GM18498 (cell line): ENCODE measurements at regions not wholly inside any gene's neighbourhood (a gene's known extent, or its start where the extent isn't known, plus 50 kb on each side); places are given as distances from the start of the nearest gene placed in this dataset.
"Not testable (repeated sequence)": the region's sequence is repeated elsewhere in the genome, so short reads cannot be mapped to it uniquely, and the experiment has no call there.

Experiments used
- ATAC-seq: cut with Tn5 transposase; IDR thresholded peaks from one replicate; pipeline ENCODE4 v1.9.1; 2021; ENCODE audit warnings: mild to moderate bottlenecking, moderate library complexity; ENCODE audit not compliant: unreplicated experiment

DNA sequence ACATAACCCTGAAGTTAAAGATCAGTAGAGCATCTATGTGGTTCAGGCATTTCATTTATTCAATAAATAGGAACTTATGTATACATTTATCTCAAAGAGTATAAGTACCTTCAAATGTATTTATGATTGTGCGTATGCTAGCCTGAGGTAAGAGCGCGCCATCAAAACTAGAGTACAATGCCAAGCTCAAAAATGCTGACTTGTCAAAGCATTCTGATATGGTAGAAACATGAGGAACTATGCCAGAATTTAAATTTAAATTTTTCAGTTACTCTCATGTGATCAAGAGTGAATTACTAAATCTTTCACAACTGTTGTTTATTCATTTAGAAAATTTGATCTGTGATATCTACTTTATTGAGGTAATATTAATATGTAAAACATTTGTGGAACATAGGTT is 225.5 kb upstream of the CDH8 start:
- no peak for ATAC-seq

DNA sequence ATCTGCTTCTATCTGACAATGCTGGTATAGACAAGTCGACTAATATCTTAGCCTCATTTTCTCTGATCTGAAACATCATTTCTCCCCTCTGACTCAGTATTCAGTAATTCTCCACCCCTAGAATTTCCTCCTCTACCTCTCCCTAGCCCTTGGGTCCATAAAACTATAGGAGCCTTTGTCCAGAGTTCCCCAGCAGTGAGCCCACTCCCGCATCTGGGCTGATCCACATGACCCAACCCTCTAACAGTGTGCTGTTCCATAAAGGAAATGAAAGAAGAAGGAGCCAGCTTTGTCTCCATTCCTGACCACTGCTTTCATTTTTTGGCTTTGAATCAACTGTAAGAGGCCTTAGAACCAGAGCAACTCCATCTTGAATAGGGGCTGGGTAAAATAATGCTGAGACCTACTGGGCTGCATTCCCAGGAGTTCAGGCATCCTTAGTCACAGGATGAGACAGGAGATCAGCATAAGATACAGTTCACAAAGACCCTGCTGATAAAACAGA is 222.7 kb upstream of the CDH8 start:
- ATAC-seq = not testable (repeated sequence)

DNA sequence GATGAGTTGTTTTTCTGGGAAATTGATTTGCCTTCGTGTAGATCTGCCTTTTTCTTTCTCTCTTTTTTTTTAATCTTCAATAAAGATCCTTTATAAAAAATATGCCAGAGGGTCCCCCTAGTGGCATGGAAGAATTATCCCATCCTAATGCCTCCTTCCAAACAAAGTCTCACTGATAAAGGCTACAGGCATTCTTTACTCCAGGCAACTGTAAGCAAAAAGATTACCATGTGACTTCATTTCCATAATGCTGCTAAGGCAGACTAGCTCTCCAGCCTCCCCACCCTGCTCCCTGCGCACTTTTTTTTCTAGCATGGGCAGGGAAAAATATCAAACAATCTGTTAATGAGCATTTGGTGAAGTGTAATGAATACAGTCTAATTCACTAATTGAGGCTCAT is 220.2 kb upstream of the CDH8 start:
- no peak for ATAC-seq

DNA sequence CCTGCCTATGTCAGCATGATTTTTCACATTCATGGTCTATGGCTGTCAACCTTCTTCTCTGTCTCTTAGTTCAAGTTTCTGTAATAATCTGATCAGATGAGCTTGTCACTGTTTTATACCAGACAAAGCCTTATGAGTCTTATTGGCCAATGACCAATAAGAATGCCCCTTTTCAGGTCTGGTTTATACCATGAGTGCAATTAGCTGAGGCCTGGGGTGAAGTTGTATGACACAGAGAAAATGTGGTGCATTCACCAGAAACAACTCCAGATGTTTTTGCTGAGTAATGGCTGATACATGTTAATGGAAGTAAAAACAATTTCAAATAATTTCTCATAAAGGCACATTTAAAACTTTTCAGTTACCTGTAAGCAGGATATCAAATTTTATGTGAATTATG is 218.6 kb upstream of the CDH8 start:
- ATAC-seq = no peak

DNA sequence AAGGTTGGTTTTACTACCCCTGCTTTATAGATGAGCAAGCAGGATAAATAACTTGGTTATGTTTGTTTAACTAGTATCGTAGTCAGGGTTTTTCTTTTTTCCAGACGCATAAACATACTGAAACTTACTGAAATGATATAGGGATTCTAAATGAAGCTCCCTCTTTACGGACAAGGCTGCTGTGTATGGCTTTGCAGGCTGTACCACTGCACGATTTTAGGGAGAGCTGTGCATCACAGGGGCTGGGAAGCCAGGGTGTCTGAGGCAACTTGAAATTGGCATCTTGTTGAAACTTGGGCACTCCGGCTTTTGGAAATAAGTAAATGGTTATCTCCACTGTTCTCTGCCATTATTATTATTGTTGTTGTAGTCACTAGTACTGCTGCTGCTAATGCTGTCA is 218.1 kb upstream of the CDH8 start:
- ATAC-seq = no peak

DNA sequence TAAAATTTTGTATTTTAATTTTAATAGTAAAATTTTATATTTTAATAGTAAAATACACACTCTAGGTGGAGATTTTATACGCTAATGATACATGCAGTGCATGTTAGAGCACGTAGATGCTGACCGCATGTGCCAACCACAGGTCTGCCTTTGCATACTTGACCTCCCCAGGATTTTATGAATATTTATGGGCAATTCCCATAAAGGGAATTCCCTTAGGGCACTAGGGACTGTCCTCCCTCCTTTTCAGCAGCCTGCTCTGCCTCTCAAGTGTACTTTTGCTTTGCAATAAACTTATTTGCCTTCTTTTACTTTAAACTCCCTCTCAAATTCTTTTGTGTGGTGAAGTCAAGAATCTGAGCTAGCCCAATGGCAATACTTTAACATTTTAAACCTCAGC is 217.7 kb upstream of the CDH8 start:
- ATAC-seq = no peak

DNA sequence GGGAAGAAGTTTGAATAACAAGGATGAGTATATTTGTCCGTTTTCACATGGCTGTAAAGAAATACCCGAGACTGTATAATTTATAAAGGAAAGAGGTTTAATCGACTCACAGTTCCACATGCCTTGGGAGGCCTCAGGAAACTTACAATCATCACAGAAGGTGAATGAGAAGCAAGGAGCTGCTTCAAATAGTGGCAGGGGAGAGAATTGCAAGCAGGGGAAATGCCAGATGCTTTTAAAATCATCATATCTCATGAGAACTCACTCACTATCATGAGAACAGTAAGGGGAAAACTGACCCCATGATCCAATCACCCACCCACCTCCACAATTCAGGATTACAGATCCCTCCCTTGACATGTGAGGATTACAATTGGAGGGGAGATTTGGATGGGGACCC is 212.8 kb upstream of the CDH8 start:
- no peak for ATAC-seq

DNA sequence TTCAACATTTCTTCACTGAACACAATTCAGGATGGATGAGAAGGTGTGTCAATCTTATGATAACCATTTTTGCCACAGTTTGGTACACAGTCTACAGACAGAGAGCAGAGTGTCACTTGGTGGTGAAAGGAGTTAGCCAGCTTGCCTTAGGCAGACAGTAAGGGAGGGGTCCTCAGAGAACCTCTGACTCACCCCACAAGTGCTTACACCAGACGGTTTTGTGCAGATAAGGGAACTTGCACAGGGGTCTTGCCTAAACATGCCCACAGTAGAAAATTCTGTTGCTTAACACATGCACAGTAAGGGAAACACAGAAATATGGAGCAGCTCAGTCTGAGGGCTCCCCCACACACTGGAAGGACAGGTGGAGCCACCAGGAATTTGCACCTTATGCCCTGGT is 204.5 kb upstream of the CDH8 start:
- no peak for ATAC-seq

DNA sequence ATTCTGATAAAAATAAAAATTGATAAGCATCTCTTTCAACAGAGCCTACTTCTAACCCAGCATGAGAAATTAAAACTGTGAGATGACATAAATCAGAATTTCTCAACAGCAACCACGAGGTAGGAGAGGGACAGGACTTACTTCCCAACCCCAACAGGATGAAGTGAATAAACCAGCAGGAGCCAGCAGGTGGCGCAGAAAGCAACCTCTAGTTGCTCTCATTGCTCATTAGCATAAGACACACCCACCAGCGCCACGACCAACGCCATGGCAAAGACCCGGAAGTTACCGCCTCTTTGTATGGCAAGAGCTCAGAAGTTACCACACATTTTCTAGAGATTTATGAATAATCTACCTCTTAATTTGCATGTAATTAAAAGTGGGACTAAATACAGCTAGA is 189.4 kb upstream of the CDH8 start:
- ATAC-seq = no peak

DNA sequence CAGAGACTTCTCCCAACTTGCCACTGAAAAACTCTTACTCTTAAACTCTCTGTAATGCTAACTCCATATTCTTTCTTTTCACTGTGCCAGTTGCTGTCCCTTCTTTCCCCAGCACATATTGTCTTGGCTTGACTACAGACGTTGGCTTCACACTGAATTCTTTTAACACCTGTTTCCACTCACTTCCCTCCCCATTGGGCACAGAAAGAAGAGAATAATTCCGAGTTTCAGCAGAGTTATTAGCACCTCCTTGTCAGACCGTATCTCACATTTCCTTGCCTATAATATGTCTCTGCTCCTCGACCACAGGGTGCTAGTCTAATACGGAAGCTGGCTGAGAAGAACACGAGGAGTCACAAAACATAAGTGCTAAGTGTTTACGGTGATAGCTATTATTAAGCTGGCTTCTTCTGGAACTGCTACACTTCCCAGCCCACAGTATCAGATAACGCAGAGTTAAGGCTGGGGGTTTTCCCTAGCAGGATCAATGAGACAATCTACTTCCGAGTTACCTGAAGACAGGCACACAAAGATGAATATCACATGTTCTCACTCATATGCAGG is 188.5 kb upstream of the CDH8 start:
- no peak for ATAC-seq

DNA sequence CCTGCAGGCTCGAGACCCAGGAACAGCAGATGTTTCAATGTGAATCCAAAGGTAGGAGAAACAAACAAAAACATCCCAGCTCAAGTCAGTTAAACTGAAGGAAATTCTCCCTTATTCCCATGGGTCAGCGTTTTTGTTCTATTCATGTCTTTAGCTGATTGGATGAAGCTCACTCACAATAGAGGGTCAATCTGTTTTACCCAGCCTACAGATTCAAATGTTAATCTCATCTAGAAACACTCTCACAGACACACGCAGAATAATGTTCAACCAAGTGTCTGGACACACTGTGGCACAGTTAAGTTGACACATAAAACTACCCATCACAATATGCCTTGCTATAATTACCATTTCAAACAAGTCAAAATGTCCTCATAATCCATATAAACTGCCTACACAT is 180.6 kb upstream of the CDH8 start:
- ATAC-seq = no peak

DNA sequence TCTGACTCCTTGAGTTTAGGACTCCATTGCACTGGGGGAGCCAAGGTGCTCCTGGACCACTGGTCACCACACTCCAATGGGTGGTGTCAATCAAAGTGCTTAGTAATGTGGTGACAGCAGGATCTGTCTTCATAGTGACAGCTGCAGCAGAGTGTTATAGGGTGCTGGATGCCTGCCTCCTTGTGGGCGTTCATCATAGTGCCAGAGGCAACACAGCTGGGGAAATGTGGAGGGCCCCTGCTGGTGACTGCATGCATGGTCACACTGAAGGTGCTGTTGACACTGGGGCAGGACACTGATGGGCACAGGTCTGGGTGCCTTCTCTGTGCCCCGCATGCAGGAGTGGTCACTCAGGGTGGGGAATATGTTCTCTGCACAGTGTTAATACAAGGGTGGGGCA is 177.5 kb upstream of the CDH8 start:
- no peak for ATAC-seq

DNA sequence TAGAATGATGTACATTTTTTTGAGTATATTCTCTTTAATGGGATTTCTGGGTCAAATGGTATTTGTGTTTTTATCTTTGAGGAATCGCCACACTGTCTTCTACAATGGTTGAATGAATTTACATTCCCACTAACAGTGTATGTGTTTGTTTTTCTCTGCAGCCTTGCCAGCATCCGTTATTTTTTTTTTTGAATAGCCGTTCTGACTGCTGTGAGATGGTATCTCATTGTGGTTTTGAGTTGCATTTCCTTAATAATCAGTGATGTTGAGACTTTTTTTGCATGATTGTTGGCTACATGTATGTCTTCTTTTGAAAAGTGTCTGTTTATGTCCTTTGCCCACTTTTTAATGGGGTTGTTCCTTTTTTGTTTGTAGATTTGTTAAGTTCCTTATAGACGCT is 172.7 kb upstream of the CDH8 start:
- no peak for ATAC-seq

DNA sequence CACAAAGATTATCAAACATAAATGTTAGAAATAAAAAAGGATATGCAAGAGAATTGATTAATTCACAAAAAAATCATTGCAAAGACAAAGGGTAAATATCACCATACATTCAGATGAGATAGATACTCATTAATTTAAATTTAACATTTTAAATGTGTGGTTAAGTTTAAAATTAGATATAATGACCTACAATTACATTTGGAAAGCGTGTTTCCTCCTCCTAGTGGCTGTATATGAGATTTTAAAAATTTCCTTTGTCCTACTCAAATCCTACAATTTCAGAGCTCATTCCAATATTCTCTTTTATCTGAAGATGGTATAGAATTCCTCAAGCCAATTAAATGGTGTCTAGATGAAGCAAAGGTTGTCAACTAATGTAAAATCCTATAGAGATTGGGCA is 169.2 kb upstream of the CDH8 start:
- no peak for ATAC-seq

DNA sequence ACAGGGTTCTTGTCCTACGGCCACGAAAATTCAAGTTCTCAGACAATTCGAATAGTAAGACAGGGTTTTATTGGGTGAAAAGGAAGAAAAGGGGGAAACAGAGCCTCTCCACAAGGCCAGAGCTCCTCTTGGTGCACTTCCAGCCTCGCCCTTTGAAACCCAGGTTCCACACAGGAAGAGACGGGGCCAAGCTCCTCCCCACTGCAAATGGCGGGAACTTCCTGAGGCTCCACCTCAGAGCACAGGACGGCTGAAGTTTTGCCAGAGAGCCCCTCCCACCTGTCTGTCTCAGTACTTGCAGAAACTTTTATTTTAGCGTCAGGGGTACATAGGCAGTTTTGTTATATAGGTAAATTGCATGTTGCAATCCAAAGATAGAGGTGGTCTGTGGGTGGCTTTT is 165.7 kb upstream of the CDH8 start:
- ATAC-seq = no peak

DNA sequence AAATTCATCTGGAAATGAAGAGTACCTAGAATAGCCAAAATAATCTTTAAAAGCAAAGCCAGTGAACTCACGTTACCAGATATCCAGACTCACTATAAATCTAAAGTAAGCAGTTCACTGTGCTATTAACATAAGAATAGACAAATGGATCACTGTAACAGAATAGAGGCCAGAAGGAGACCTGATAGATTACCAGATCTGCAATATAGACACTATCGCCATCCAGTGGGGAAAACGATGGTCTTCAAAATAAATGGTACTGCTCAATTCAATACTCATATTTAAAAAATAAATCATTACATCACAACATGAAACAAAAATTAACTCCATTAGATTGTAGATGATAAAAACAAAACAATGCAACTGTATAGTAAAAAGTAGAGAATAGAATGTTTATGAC is 158.6 kb upstream of the CDH8 start:
- ATAC-seq = no peak

DNA sequence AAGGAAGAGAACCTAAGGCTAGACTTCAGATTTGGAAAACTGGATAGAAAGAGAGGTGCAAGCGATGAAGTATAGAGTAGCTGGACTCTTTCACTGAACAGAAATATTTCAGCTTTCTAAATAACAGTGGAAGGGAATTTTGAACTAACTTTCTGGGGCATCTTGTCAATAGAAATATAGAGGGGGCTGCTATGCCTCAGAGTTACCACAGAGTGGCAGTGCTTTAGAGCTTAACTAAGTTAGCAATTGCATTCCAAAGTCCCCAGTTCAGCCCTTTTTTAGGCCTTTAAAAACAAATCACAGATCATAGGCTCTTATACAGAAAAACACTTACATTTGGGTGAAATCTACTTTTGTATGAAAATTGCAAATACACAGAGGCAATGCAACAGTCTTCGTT is 154.2 kb upstream of the CDH8 start:
- ATAC-seq = no peak

DNA sequence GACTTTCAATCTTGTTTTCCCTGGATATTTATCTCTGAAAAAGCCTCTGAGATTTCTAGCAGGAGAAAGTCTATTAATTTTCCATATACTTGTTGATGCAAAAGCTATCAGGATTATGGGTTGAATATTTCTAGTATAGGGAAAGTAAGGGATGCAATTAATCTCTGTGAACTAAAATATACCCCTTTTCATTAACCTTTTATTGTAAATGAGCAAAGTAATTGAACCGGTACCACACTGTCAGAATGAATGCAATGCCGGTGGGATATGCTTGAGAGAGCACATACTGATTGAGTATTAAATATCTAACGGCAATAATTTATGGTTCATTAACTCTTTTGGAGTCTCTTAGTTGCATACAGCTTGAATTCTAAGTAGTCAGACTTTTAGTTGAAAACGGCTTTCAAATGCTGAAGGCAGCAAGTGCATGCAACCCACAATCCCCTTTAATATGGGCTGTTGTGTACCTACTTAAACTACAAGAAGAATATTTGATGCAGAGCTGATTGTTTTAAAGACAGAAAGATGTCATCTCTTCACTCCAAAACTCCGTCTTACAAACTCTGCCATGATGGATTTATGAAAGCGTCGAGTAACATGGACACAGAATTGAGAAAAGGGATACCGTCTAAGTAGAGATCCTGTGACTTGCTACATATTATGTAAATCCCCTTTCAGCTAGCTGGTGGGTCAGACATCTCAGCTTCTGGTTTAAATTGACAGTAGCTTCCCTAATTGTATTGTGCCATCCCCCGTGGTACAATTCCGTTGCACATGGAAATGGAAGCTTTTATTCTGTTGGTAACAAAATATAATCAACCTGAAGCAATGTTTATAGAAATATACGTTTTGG is 141.3 kb upstream of the CDH8 start:
- no peak for ATAC-seq

DNA sequence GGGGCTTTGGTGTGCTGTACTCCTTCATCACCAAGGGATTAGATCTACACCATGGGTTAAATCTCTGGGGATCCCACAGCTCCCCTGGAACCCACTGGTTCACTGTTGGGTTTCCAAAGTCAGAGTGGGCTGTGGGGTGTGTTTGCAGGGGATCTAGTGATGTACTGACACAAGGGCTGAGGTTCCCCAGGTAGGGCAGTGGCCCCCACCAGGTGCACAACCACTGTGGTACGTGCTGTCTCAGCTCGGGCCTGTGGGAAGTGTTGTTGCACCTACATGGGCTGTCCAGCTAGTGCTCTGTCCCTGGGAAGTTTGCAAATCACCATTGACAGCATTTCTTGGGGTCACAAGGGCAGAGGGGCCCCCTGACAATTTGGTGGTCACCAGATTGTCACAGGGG is 134.4 kb upstream of the CDH8 start:
- ATAC-seq = no peak

DNA sequence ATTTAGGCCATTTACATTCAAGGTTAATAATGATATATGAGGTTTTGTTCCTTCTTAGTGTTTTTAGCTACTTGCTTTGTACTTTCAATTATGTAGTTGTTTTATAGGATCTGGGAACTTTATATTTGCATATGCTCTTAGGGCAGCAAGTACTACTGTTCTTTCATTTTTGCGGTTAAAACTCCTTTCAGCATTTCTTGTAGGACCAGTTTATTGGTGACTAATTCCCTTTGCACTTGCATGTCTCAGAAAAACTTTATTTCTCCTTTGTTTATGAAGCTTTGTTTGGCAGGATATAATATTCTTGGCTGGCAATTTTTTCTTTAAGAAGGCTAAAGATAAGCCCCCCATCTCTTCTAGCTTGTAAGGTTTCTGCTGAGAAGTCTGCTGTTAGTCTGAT is 131.3 kb upstream of the CDH8 start:
- ATAC-seq = no peak

DNA sequence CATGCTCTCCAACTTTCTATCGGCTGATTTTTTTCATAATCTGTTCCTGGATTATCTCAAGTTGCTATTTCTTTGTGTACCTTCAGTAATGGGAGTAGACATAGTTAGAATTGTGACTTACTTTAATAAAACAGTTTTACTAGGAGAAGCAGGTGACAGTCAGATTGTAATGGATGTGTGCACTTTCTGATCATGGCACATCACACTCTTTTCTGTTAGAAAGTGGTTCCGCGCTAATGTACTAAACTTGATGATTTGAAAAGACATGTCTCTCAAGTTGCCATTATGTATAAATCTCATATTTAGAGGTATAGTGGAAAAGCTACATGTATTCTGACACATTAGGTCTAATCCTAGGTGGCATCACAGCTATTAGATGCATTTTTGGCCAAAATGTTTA is 121.3 kb upstream of the CDH8 start:
- ATAC-seq = no peak

DNA sequence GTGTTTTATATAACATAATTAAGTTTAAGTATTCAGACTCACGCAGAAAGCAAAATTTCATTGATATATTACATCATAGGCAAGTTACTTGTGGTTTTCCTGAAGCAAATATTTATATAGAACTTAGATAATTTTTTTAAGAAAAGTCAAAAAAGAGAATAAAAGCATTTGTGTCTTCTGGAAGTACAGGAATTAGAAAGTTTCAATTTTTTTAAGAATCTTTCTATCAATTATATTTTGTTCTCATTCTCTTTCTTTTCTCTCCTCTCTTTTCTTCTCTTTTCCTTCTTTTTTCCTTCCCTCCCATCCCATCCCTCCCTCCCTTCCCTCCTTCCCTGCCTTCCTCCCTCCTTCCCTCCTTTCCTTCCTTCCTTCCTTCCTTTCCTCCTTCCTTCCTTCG is 120.7 kb upstream of the CDH8 start:
- ATAC-seq = no peak

DNA sequence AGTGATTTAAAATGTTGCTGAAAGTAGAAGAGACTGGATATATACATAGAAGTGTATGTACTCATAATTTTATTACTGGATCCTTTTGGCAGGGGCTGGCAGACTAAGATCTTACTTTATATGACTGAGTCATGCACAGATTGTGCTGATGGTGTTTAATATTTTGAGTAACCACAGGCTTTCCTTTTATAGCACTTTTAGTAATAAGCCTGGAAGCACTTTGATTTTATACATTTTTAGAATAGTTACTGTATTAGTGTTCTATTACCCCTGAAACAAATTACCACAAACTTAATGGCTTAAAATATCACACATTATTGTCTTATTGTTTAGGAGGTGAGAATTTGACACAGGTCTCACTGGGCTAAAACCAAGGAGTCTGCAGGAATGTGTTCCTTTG is 113.4 kb upstream of the CDH8 start:
- ATAC-seq = no peak
